Endothelial cell of umbilical vein (primary cell): ENCODE measurements at regions not wholly inside any gene's neighbourhood (a gene's known extent, or its start where the extent isn't known, plus 50 kb on each side); places are given as distances from the start of the nearest gene placed in this dataset.

Experiments
- POLR2A ChIP-seq: IDR thresholded peaks from 2 replicates; pipeline ENCODE4 v1.6.1; 2012; ENCODE audit warnings: low read depth, mild to moderate bottlenecking, control low read depth, low read length
- TF ChIP-seq, protein P1 (sequence below), 2 donors: IDR thresholded peaks; 1 replicate in 1 of 2; 2 replicates in 1 of 2; pipeline ENCODE4 v1.5.1; 2011; ENCODE audit warnings: low read length in 2 of 2, mild to moderate bottlenecking in 2 of 2, moderate library complexity in 2 of 2, control low read depth in 1 of 2, inconsistent platforms in 1 of 2, low read depth in 1 of 2; ENCODE audit not compliant: insufficient read depth in 1 of 2; ENCODE audit errors: extremely low read depth in 1 of 2
- TF ChIP-seq, protein P2 (sequence below): IDR thresholded peaks from 2 replicates; pipeline ENCODE4 v1.6.1; 2011; ENCODE audit not compliant: insufficient read depth, insufficient read length

DNA sequence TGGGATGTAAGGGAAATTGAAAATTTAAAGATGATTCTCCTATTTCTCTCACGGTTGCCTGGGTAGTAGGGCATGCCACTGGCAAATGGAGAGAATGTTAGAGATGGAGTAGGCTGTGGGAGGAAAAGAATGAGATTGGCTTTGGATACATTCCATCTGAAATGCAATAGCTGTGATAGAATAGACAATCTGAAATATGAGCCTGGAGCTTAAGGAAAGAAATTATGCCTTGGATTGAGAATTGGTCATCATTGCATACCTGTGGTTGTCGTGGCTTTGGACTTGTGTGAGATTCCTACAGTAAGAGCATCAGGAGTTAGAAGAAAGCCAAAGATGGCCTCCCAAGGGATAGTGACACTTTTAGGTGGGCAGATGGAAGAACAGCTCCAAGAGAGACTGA lies 305.1 kb upstream of the SLC10A2 start:
- TF ChIP-seq, protein P1, sequence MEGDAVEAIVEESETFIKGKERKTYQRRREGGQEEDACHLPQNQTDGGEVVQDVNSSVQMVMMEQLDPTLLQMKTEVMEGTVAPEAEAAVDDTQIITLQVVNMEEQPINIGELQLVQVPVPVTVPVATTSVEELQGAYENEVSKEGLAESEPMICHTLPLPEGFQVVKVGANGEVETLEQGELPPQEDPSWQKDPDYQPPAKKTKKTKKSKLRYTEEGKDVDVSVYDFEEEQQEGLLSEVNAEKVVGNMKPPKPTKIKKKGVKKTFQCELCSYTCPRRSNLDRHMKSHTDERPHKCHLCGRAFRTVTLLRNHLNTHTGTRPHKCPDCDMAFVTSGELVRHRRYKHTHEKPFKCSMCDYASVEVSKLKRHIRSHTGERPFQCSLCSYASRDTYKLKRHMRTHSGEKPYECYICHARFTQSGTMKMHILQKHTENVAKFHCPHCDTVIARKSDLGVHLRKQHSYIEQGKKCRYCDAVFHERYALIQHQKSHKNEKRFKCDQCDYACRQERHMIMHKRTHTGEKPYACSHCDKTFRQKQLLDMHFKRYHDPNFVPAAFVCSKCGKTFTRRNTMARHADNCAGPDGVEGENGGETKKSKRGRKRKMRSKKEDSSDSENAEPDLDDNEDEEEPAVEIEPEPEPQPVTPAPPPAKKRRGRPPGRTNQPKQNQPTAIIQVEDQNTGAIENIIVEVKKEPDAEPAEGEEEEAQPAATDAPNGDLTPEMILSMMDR (IDR thresholded peaks at IDR 0.05; ENCODE audit: extremely low read depth in 1 of 2, insufficient read depth in 1 of 2, low read depth in 1 of 2, low read length in 2 of 2) = no peak
- no peak for TF ChIP-seq POLR2A
- TF ChIP-seq, protein P2, sequence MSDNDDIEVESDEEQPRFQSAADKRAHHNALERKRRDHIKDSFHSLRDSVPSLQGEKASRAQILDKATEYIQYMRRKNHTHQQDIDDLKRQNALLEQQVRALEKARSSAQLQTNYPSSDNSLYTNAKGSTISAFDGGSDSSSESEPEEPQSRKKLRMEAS = no peak
